Ascending aorta (tissue), 2 donors: ENCODE measurements at regions not wholly inside any gene's neighbourhood (a gene's known extent, or its start where the extent isn't known, plus 50 kb on each side); places are given as distances from the start of the nearest gene placed in this dataset.

Source experiments
- DNase-seq, 2 donors: peaks; one replicate each; pipeline ENCODE4 v3.0.0-alpha.2; 2019; ENCODE audit warnings: low spot score in 2 of 2
- H3K27ac ChIP-seq, 2 donors: fragments of 200-600 bp; sonication (generic); one replicate each; pipeline ENCODE4 v1.5.1; 2016 to 2017; ENCODE audit warnings: mild to moderate bottlenecking in 1 of 2
- H3K27me3 ChIP-seq: fragments of 200-600 bp; sonication (generic); one replicate; pipeline ENCODE4 v1.5.1; 2017
- H3K36me3 ChIP-seq, 2 donors: fragments of 200-600 bp; sonication (generic); one replicate each; pipeline ENCODE4 v1.5.1; 2016
- H3K4me1 ChIP-seq, 2 donors: fragments of 200-600 bp; sonication (generic); one replicate each; pipeline ENCODE4 v1.5.1; 2016 to 2017; ENCODE audit warnings: mild to moderate bottlenecking in 1 of 2
- H3K4me3 ChIP-seq, 2 donors: fragments of 200-600 bp; sonication (generic); one replicate each; pipeline ENCODE4 v1.5.1; 2016 to 2017; ENCODE audit warnings: mild to moderate bottlenecking in 1 of 2
- H3K9me3 ChIP-seq, 2 donors: fragments of 200-600 bp; sonication (generic); one replicate each; pipeline ENCODE4 v1.5.1; 2016
- CTCF ChIP-seq, 3 experiments: fragments of 200-600 bp in 2 of 3; fragments of 450-650 bp in 1 of 3; sonication (generic) in 2 of 3; IDR thresholded peaks; one replicate each; pipeline ENCODE4 v1.5.1; 2016 to 2019; ENCODE audit warnings: antibody characterized with exemption in 3 of 3, mild to moderate bottlenecking in 1 of 3, moderate library complexity in 1 of 3
- intact Hi-C: fragments of 100-400 bp; cut with DNase I; formaldehyde crosslinking; loops from one replicate; pipeline ENCODE4 v1.15.1; 2023

- no peak overlapping the region for H3K27ac ChIP-seq
- peak overlapping the region; percentile 48 to 57 for H3K4me3 ChIP-seq
- intact Hi-C loops: no loop called here
- peaks cover 11% of the 10 kb centered on the region for H3K27me3 ChIP-seq
- no peaks in the 10 kb centered on the region for H3K36me3 ChIP-seq
- no peaks in the 10 kb centered on the region for H3K9me3 ChIP-seq
- peaks cover 6 to 10% of the 10 kb centered on the region in 2 donors for H3K4me1 ChIP-seq
- no peak for TF ChIP-seq CTCF (IDR thresholded peaks at IDR 0.05)
- DNase-seq: no peak
These were observed 104.7 kb upstream of the E2F8 start for GRCh38 chr11:19345519-19345847.

DNA sequence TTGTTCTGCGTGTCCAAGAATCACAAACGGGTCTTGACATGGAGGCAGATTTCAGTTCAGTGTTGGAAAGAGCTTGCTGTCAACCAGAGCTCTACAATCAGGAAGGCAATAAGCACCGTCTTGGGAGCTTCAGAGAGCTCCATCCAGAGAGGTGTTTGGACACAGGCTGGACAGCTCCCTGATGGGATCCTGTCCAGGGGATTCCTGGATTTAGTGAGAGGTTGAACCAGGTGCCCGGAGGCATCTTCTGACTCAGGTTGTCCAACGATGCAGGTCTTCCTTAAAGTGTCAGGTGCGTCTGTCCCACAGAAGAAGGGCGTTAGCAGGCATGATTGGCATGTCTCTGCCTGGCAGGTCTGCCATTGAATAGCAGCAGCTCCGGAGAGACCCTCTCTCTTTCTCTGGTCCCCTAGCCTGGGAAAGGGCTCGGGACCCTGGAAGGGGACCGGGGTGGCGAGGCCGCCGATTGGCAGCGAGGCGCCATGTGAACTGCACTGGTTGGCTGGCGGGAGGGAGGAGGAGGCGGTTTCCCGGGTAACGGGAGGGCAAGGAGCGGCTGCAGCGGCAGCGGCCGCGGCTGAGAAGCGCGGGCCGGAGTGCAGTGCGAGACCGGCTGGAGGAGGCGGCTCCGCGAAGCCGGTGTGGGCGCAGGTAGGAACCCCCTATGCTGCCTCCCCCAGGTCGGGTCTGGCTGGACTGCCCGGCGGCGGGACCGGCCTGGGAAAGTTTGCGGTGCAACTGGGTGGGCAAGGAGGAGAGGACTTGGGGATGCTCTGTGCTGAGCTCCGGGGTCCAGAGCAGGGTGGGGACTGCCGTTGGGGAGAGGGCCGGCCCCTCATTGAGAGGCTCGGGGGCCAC, 104.1 kb upstream of the E2F8 start:
- DNase-seq: no peak
- H3K27ac ChIP-seq: no peak overlapping the region

GRCh38 chr11:19342036-19342435, 101.3 kb upstream of the E2F8 start:
- DNase-seq: no peak
- no peaks in the 10 kb centered on the region for H3K36me3 ChIP-seq
- no peaks in the 10 kb centered on the region for H3K9me3 ChIP-seq
- H3K27me3 ChIP-seq: peaks cover 11% of the 10 kb centered on the region
- H3K27ac ChIP-seq: no peak overlapping the region
- TF ChIP-seq CTCF (IDR thresholded peaks at IDR 0.05): no peak
- intact Hi-C loops: no loop called here
- H3K4me3 ChIP-seq: no peak overlapping the region
- H3K4me1 ChIP-seq: peaks cover 6 to 10% of the 10 kb centered on the region in 2 donors

More for the DNA sequence above, 104.1 kb upstream of the E2F8 start:
- peaks cover 11% of the 10 kb centered on the region for H3K27me3 ChIP-seq
- peak overlapping the region; percentile 48 to 57 for H3K4me3 ChIP-seq
- no peak for TF ChIP-seq CTCF (IDR thresholded peaks at IDR 0.05)
- intact Hi-C loops: no loop called here
- no peaks in the 10 kb centered on the region for H3K9me3 ChIP-seq
- no peaks in the 10 kb centered on the region for H3K36me3 ChIP-seq
- peaks cover 6 to 10% of the 10 kb centered on the region in 2 donors for H3K4me1 ChIP-seq

DNA sequence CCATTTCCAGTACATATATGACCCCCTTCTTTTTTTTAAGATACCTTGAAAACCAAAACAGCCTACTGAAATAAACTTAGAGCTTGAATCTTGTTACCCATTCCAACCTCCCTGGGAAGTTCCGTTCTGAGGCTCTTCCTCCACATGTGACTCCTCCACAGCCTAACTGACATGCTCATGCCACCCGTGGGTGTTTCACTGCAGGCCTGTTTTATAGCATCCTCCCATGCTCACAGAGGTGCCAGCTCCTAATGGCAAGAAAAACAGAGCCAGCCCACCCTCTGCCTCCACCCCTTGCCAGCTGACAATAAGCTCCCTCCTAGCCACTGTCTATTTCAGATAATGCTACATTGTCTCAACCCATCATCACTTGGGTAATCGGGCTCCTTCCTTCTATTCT, 97.6 kb upstream of the E2F8 start:
- Histone ChIP-seq H3K4me1 (no peaks in the 10 kb centered on the region), H3K36me3 (no peaks in the 10 kb centered on the region), H3K27me3 (no peaks in the 10 kb centered on the region), H3K9me3 (no peaks in the 10 kb centered on the region), H3K27ac (no peak overlapping the region), H3K4me3 (no peak overlapping the region)
- no peak for TF ChIP-seq CTCF (IDR thresholded peaks at IDR 0.05)
- no peak for DNase-seq
- intact Hi-C loops: no loop called here

- no peak overlapping the region for H3K27ac ChIP-seq
- no peak for DNase-seq
- H3K36me3 ChIP-seq: no peaks in the 10 kb centered on the region
- no peaks in the 10 kb centered on the region for H3K27me3 ChIP-seq
- no peak for TF ChIP-seq CTCF (IDR thresholded peaks at IDR 0.05)
- H3K9me3 ChIP-seq: no peaks in the 10 kb centered on the region
- H3K4me1 ChIP-seq: no peaks in the 10 kb centered on the region
- intact Hi-C loops: no loop called here
- no peak overlapping the region for H3K4me3 ChIP-seq
These were observed 97.0 kb upstream of the E2F8 start for GRCh38 chr11:19337779-19338178.
